ENCODE measurements at regions not wholly inside any gene's neighbourhood (a gene's known extent, or its start where the extent isn't known, plus 50 kb on each side); places are given as distances from the start of the nearest gene placed in this dataset.
"Not testable (repeated sequence)": the region's sequence is repeated elsewhere in the genome, so short reads cannot be mapped to it uniquely, and the experiment has no call there.

DNA sequence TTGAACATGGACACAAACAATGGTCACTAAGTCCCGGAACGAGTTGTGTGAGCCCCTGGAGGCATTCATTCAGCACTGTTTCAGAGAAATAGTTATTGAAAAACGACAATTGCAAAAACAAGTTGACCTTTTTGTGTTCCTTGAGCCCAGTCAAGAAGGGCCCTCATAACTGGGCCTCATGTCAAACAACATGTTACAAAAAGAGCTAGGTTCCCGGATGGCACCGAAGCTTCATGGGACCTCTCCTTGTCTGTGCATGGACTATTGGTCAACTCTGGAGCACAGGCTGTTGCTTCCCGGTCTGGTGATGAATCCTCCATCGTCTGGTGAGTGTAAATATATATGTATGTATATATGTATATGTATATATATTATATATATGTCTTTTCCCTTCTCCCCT lies 176.6 kb downstream of the ALG10 start:
- no peak for DNase-seq

DNA sequence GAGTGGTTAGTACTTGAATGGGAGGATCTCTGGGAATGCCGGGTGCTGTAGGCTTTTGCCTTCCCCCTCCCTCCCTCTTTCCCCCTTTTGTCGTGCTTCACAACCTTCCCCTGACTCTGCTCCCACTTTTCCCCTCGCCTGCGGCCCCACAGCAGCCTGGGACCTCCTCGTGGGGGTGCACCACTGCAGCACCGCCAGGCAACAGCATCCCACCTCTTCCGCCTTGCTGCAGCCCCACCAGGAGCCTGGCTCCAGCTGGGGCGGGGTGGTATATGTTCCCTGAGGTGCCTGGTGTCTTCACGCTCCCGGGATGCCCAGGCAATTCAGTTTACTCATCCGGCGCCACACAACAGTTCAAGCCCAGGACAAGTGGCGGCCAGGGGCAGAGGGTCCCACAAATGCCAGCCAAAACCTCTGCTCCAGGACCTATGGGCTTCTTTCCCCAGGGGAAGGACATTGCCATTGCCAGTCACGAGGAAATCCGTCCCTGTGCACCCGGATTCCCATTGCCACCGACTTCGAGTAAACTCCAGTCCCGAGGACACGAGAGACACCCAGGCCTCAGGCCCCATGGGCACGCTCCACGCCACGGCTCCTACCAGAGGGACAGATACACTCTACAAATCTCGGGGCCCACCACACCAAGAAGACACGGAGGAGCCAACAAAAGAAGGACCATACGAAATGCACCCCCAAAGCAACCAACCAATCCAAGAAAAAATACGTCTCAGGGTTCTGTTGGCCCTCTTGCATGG lies 181.7 kb downstream of the ALG10 start:
- no peak for DNase-seq

DNA sequence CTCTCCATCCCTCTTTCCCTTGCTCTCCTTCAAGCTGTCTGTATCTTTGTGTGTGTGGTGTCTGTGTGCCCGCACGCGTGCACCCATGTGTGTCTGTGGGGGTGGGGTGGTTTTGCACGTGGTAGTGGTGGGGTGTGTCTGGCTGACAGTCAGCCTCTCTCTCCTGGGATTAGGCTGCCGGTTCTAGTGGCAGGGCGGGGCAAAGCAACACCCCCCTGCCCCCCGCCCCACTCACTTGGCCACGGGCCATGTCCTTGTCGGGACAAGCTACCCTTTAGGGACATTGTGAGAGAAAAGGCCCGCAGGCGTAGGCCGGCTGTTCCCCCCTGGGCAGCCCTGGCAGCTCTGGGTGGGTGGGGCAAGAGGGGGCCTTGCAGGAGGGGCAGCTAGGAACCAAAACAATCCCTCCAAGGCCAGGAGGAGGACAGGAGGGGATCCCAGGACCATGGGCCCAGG lies 182.6 kb downstream of the ALG10 start:
- DNase-seq, result no peak

DNA sequence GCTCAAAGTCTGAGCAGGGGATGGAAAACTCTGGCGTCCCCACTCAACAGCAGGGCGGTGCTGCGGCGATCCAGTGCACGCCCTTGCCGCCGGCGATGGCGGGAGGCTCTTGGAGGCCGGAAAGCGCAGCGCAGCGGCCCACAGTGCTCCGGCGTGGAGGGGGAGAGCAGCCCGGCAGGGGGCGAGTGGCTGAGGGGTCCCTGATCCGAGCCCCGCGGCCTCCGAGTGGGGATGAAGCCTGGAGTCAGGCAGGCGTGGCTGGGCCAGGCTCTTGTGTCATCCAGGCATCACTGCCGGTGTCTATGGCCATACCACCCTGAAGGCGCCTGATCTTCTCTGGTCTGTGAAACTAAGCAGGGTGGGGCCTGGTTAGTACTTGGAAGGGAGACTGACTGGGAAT lies 183.1 kb downstream of the ALG10 start:
- DNase-seq, result no peak

DNA sequence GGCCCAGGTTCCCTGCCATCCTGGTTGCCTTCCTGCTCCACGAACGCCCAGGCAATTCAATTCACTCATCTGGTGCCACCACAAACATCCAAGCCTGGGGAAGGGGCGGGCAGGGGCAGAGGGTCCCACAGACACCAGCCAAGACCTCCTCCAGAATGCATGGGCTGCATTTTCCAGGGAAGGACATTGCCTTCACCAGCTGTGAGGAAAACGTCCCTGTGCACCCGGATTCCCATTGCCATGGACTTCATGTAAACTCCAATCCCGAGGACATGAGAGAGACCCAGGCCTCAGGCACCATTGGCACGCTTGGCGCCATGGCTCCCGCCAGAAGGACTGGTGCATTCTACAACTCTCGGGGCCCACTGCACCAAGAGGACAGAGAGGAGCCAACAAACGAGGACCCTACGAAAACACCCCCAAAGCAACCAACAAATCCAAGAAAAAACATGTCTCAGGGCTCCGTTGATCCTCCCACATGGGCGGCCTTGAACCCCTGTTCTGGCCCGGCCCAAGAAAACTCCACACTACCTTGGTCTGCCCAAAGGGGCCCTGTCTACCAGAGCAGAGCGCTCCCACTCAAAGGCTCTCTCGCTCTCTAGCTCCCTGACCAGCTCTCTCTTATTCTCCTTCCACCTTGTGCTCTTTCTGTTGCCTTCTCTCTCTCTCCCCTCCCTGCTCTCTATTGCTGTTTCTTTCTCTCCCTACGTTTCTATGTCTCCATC lies 183.9 kb downstream of the ALG10 start:
- DNase-seq, result no peak

DNA sequence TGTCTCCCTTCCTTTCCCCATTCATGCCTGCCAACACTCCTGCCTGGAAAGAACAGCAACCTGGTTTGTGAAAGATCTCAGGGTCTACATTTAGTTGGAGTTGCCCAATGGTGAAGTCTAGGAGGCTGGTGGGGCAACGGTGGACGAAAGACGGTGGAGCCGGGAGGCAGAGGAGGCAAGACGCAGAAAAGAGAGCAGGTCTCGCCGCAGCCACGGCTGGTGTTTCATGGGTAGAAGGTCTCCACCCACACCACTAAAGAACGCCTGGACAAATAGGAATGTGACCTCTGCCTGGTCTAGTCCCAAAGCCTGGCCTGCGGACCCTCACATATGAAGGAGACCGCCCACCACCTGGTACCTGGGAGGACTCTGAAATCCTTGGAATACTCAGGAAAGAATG lies 185.6 kb downstream of the ALG10 start:
- DNase-seq, result no peak

DNA sequence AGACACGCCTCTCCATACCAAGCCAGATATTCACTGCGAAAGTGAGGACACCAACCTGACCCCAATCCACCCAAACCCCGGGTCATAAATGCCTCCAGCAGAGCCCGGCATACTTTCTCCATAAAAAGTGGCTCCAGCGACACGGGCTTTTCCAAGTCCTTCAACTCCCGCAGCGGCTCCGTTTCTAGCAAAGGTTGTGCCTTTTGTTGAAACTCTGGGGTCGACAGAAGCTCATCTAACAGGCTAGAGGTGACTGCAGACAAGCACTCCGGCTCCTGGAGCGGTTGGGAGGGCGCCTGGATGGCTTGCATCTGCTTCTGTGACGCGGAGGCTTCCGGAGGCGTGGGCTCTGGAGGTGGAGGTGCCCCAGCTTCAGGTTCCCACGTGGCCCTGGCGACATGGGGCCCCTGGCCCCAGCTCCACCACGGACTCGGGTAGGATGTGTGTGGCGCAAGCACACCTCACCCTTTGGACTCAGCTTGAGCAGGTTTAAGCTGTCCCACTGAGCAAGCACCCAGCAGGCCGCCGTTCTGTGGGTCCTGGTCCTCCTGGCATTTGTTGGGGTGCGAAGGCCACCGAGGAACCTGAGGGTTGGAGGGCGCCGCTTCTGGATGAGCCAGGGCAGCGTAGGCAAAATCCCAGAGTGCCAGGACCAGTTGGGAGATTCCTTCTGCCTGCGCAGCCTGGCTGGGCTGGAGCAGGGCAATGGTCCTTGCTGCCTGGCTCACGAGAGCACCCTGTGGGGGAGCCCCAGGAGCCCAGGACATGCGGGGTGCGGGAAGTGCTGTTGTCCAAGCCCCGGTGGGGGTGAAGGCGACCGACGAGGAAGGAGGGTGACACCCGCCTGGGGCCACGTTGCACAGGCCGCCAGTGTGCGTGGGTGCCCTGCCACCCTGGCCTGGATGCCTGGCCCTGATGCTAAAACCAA lies 186.3 kb downstream of the ALG10 start:
- DNase-seq, result no peak

DNA sequence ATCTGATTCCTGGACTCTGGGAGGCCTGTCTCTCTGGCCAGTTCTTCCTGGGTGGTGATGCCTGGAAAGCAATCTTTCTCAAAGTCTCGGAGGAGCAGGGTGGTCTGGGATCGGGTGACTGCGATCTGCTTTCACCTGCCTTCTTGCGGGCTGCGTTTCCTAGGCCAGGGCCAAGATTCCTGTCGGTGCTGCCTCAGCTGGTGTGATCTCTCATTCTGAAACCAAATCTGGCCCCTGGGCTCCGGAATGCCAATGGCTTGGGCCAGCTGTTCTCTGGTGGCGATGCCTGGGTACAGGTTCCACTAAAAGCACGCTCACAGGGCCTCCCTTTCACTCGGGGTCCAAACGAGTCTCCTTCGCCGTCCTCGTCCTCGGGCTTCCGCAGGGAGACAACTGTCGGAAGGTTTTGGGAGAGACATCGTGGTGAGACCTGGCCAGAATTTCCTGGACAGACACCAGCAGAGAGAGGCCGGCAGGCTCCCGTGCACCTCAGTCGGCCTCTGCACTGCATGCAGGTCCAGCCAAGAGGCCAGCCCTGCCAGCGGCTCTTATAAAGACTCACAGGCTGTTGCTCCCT lies 187.1 kb downstream of the ALG10 start:
- DNase-seq, result no peak

DNA sequence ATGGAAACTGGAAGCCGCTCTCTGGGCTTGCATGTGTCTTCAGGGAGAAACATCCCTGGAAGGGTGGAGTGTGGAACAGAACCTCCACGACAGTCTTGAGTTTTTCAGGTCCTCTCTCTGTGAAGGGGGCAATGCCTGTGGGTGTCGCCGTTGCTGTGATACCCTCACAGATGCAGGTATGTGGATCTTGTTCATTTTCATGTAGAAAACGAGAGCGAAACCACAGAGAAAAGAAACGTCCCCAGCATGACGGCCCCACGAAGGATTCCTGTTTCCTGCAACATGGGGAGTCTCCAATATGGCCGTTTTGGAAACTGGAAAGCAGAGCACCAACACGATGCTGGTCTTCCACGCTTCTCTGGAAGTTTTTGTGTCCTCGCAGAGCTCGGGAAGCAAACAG lies 187.9 kb downstream of the ALG10 start:
- DNase-seq, result no peak

DNA sequence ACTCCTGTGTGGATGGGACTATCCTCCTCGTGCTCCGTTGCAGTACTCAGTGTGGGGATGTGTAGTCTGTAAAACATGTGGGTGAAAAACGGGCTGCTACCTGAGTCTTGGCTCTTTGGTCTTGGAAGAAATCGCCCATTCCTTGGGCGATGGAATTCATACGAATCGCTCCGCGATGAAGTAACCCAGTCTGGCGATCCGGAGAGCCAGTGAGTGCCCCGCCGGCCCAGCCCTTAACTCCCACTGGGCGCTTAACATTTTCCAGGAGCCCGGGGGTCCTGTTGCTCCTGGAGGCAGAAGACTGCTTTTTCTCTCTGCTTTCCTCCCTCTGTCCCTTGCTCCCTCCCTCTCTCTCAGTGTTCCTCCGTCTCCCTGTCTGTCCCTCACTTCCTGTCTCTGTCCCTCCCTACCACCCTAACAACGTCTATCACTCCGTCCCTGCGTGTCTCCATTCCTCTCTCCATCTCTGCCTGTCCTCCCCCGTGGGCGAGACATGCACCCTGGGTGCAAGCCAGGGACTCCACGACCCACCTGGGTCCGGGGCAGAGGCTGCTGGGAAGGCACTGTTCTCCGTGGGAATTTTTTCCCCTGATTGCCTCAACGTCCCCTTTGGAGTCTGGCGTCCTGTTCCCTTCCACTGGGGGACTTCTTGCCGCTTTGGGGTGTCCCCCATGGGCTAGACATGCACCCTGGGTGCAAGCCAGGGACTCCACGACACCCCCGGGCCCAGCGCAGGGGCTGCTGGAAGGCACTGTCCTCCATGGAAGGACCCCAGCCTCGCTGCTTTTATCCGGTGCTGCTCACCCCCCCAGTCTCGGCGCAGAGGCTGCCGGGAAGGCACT lies 188.6 kb downstream of the ALG10 start:
- no peak for DNase-seq

DNA sequence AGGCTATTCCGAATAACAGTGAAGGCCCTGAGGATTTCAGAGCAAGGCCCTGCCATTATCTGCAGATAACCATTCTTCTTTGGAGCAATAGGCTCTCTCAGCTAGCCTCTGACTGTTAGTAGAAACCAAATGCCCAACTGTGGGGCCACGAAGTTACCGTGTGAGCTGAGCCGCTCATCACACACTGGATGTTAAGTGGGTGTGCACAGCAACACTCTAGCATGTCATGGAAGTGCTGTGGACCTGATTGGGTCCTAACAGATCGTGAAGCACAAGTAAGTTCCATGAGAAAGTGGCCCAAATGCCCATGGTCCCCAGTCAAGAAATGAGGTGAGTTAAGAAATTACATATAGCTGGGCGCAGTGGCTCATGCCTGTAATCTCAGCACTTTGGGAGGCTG lies 190.4 kb downstream of the ALG10 start:
- DNase-seq, result no peak

DNA sequence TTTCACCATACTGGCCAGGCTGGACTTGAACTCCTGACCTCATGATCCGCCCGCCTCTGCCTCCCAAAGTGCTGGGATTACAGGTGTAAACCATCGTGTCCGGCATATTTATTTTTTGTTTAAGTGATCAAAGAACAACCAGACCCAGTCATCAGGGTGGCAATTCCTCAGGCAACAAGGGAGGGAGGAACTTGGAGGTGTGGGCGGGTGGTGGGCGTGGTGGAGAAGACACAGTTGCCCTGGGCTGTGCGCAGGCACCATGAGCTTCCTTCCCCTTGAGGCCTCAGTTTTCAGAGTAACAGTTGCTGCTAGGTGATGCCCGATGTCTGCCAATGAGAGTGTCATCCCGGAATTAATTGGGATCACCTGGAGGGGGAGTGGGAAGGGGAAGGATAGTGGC lies 191.7 kb downstream of the ALG10 start:
- no peak for DNase-seq

DNA sequence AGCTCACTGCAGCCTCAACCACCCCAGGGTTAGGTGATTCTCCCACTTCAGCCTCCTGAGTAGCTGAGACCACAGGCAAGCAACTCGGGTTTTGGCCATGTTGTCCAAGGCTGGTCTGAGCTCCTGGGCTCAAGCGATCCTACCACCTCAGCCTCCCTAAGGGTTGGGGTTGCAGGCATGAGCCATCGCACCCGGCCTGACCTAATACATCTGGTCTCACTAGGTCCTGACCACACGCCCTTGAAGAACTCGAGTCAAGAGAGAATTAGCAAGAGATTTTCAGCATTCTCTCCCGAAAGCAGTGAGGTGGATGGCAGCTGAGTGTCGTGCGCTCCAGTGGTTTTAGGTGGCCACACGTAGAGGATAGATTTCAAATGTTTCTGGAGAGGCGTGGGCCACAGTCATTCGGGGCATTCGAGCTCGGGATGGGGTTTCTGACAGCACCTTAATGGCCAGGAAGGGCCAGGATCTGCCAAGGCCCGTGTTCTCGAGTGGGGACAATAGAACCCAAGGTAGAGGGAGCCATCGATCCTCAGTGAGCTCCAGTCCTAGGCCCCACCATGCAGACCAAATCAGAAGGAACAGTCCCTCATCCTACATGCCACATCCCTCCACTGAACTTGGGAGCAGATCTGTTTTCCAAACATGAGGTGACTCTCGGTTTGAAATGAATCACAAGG lies 193.1 kb downstream of the ALG10 start:
- no peak for DNase-seq

DNA sequence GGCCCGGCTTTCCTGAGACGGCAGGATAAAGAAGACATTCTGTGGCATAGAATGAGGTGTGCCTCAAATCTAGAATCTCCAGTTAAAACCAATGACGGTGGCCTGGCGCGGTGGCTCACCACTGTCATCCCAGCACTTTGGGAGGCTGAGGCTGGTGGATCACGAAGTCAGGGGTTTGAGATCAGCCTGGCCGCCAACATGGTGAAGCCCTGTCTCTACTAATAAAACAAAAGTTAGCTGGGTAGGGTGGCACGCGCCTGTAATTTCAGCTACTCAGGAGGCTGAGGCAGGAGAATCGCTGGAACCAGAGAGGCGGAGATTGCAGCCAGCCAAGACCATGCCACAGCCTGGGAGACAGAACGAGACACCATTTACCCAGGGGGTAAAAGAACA lies 193.6 kb downstream of the ALG10 start:
- no peak for DNase-seq

DNA sequence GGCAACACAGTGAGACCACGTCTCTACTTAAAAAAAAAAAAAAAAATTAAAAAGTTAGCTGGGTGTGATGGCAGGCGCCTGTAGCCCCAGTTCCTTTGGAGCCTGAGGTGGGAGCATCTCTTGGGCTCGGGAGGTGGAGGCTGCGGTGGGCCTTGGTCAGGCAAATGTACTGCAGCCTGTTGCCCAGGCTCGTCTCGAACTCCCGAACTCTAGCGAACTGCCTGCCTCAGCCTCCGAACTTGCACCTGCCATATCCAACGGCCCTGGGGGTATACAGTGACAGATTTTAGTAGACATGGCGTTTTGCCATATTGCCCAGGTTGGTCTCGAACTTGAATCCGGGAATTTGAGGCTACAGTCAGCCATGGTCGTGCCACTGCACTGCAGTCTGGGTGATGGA lies 195.4 kb downstream of the ALG10 start:
- no peak for DNase-seq

DNA sequence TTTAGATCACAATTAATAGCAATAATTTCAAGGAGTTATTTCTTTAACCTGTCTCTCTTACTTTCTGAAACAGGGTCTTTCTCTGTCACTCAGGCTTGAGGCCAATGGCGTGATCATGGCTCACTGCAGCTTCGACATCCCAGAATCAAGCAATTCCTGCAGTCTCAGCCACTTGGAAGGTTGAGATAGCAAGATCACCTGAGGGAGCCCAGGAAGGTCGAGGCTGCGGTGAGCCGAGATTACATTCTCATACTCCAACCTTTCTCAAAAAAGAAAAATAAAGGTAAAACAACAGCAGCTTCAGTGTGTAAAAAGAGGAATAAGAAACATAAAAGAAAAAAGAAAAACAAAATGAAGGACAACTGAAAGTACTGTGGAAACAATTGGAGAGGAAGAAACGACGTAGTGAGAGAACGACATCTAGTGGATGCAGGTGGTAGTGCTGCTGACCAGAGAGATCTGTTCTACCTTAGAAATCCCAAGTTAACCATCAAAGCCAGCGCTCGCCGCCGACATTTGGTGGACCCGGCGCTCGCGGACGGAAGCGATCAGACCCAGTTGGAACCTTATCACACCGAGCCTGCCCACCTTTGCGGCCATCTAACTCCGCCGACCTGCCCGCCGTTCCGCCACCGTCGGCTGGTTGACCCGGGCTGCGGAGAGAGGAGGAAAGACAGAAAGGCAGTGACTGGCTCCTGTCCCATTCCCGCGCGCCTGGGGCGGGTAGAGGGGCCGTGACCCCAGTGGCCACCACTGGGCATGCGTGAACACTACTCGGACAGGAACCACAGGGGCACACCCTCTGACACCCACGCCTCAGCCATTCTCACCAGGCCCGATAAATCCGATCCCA lies 196.1 kb downstream of the ALG10 start:
- DNase-seq, result peak in 4 of 5 experiments; percentile 32 to 68 (median 42)

DNA sequence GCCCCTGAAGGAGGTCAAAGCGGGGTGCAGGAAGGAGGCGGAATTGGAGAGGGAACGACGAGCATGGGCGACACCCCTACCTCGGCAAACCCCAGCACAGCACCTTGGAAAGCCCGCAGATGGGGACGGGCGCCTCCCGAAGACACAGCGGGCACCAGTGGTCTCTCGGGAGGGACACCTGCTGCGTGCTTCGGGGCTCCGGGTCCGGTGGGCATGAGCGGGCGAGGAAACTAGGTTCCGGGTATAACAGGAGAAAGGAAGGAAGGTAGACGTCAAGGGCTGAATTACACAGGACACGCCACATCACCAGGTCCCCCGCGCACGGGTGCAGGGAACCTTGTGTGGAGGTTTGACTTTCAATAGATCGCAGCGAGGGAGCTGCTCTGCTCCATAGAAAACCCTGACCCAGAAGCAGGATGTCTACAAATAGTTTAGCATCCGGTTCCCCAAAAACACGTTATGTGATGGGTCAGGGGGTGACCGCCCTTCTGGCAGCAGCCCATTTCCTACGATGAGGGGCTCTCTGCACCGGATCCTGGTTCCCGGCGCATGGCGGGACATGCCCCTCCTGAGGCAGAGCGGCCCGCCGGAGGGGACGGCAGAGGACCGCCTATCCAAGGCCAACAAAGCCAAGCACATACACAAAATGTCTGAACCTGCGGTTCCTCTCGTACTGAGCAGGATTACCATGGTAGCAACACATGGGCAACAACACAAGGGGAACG lies 196.9 kb downstream of the ALG10 start:
- DNase-seq, result peak in 1 of 5 experiments; percentile 5

DNA sequence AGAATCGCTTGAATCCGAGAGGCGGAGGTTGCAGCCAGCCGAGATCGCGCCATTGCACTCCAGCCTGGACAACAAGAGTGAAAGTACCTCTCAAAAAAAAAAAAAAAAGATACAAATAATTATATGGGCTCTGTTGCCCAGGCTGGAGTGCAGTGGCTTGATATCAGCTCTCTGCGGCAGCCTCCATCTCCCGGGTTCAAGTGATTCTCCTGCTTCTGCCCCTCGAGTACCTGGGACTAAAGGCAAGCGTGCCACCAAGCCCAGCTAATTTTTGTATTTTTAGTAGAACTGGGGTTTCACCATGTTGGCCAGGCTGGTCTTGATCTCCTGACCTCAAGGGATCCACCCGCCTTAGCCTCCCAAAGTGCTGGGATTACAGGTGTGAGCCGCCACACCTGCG lies 197.8 kb downstream of the ALG10 start:
- DNase-seq, result not testable (repeated sequence)

DNA sequence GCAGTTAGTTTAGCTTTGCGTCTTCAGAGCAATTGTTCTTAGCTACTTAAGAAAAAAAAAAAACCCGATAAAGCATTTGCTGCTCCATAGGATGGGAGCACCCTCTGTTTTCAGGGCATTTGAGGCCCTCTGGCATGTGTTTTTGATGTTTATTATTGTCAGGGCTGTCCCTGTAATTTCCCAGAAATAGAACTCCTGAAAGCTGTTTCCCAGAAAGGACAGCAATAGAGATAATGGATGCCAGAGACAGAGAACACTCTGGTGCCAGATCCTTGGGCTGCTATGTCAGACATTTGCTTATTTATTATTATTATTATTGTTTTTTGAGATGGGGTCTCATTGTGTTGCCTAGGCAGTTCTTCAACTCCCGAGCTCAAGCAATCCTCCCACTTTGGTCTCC lies 201.3 kb downstream of the ALG10 start:
- no peak for DNase-seq

DNA sequence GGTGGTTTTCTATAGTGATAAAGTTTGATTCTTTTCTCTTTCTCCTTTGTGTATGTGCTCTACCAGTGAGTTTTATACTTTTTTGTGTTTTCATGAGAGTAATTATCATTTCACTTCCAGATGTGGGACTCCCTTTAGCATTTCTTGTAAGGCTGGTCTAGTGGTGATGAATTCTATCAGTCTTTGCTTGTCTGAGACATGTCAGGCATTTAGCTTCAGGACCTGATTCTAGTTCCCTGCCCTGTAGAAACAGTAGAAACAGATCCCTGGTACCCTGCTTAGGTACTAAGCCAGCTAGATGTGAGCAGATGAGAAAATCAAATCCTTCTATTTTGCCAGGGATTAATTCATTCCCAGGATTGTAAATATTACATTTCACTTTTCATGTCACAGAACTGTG lies 203.7 kb downstream of the ALG10 start:
- not testable (repeated sequence) for DNase-seq

Measured in T-helper 2 cell (primary cell).